ENCODE measurements at regions not wholly inside any gene's neighbourhood (a gene's known extent, or its start where the extent isn't known, plus 50 kb on each side); places are given as distances from the start of the nearest gene placed in this dataset.
A peak's percentile ranks its signal among the peaks of the same experiment; 100 is the strongest.

- no peak for DNase-seq (ENCODE audit: low read depth, low spot score)
- no peak overlapping the region for H3K27ac Mint-ChIP-seq (ENCODE audit: unreplicated experiment)
Observed at GRCh38 chr22:48925450-48925849, 902.2 kb downstream of the BRD1 start.

DNA sequence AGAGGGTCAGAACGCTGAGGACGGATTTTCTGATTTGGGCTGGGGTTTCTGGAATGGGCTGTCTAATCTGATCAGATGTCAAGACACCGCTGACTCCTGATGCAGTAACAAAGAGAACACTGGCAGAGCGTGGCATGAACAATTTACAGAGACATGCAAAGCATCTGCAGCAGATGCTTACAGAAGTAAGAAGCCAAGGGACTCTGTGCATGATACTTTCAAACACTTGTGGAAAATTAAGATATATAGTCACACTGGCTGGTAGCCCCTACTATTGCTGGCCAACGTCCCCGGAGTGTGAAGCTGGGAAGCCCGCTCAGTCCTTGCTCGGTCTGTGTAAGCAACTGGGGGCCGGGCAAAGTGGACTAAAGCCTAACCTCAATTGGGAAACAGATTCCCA lies 903.7 kb downstream of the BRD1 start:
- no peaks in the 10 kb centered on the region for H3K9me3 Mint-ChIP-seq
- no peak for DNase-seq (ENCODE audit: low read depth, low spot score)
- H3K27me3 Mint-ChIP-seq (ENCODE audit: low read depth), result peaks cover 4% of the 10 kb centered on the region
- no peak overlapping the region for H3K4me3 Mint-ChIP-seq
- H3K27ac Mint-ChIP-seq (ENCODE audit: unreplicated experiment), result no peak overlapping the region
- peaks cover 42% of the 10 kb centered on the region for H3K4me1 Mint-ChIP-seq
- TF ChIP-seq, protein P1, sequence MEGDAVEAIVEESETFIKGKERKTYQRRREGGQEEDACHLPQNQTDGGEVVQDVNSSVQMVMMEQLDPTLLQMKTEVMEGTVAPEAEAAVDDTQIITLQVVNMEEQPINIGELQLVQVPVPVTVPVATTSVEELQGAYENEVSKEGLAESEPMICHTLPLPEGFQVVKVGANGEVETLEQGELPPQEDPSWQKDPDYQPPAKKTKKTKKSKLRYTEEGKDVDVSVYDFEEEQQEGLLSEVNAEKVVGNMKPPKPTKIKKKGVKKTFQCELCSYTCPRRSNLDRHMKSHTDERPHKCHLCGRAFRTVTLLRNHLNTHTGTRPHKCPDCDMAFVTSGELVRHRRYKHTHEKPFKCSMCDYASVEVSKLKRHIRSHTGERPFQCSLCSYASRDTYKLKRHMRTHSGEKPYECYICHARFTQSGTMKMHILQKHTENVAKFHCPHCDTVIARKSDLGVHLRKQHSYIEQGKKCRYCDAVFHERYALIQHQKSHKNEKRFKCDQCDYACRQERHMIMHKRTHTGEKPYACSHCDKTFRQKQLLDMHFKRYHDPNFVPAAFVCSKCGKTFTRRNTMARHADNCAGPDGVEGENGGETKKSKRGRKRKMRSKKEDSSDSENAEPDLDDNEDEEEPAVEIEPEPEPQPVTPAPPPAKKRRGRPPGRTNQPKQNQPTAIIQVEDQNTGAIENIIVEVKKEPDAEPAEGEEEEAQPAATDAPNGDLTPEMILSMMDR (conservative IDR thresholded peaks at IDR 0.05), result no peak
- H3K36me3 Mint-ChIP-seq (ENCODE audit: low read depth), result no peaks in the 10 kb centered on the region

More at GRCh38 chr22:48925450-48925849, 902.2 kb downstream of the BRD1 start:
- no peaks in the 10 kb centered on the region for H3K9me3 Mint-ChIP-seq
- TF ChIP-seq, protein P1 (conservative IDR thresholded peaks at IDR 0.05), result no peak
- no peak overlapping the region for H3K4me3 Mint-ChIP-seq
- no peaks in the 10 kb centered on the region for H3K36me3 Mint-ChIP-seq (ENCODE audit: low read depth)
- peaks cover 29% of the 10 kb centered on the region for H3K4me1 Mint-ChIP-seq
- peaks cover 9% of the 10 kb centered on the region for H3K27me3 Mint-ChIP-seq (ENCODE audit: low read depth)

GRCh38 chr22:48923165-48923865 lies 904.4 kb downstream of the BRD1 start:
- DNase-seq (ENCODE audit: low read depth, low spot score), result no peak
- no peak overlapping the region for H3K27ac Mint-ChIP-seq (ENCODE audit: unreplicated experiment)
- no peaks in the 10 kb centered on the region for H3K36me3 Mint-ChIP-seq (ENCODE audit: low read depth)
- no peaks in the 10 kb centered on the region for H3K9me3 Mint-ChIP-seq
- peaks cover 47% of the 10 kb centered on the region for H3K4me1 Mint-ChIP-seq
- TF ChIP-seq, protein P1 (conservative IDR thresholded peaks at IDR 0.05), result no peak
- no peak overlapping the region for H3K4me3 Mint-ChIP-seq
- H3K27me3 Mint-ChIP-seq (ENCODE audit: low read depth), result peaks cover 4% of the 10 kb centered on the region

DNA sequence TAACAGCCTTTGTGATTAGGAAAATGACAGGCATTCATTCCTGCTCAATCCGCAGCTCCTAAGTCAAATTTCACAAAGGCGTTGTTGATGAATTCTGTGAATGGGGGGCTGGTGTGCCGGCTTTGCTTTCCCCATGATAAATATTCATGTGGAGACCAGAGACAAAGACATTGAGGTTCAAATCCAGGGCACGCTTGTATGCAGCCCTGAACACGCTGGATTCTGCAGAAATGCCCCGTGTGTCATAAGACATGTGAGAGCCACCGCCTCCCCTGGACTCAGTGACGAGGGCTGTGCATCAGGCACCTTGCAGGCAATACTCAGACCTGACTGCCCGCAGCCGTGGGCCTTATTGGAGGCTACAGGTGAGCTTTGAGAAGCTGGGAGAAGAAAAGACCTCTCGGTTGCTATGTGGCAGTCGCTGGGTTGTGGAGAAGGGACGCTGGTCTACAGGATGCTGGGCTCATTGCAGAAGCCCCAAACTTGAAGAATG lies 906.2 kb downstream of the BRD1 start:
- Mint-ChIP-seq H3K4me1 (peaks cover 47% of the 10 kb centered on the region), H3K27ac (ENCODE audit: unreplicated experiment) (no peak overlapping the region), H3K9me3 (peaks cover 4% of the 10 kb centered on the region), H3K27me3 (ENCODE audit: low read depth) (peaks cover 2% of the 10 kb centered on the region), H3K36me3 (ENCODE audit: low read depth) (no peaks in the 10 kb centered on the region), H3K4me3 (peak overlapping the region; percentile 35)
- DNase-seq (ENCODE audit: low read depth, low spot score), result no peak
- TF ChIP-seq, protein P1 (conservative IDR thresholded peaks at IDR 0.05), result no peak

DNA sequence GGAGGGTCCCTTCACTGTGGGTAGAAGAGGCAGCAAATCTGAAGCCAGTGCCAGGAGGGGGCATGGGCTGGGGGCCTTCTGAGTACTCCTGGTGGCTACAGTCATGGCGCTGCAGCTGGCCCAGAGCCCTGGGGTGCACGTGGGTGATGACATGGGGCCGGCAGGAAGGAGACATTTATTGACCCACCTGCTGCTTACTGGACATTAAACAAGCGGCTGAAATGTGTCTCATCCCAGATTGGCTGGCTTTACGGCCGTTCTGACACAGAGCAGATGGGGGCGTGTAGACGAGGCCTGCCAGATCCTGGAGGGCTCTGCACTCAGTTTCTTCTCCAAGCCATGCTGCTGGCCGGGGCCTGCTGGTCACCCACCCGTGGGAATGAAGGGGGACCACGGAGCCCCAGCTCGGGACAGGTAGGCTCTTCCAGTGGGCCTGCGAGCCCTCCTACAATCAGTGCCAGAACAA lies 906.9 kb downstream of the BRD1 start:
- Mint-ChIP-seq H3K27ac (ENCODE audit: unreplicated experiment) (no peak overlapping the region), H3K9me3 (peaks cover 4% of the 10 kb centered on the region)
- TF ChIP-seq, protein P1 (conservative IDR thresholded peaks at IDR 0.05), result no peak

More for the DNA sequence above, 906.9 kb downstream of the BRD1 start:
- peaks cover 47% of the 10 kb centered on the region for H3K4me1 Mint-ChIP-seq
- no peak for DNase-seq (ENCODE audit: low read depth, low spot score)
- H3K4me3 Mint-ChIP-seq, result no peak overlapping the region
- no peaks in the 10 kb centered on the region for H3K36me3 Mint-ChIP-seq (ENCODE audit: low read depth)
- H3K27me3 Mint-ChIP-seq (ENCODE audit: low read depth), result peaks cover 2% of the 10 kb centered on the region

Measured in neural crest cell (in vitro differentiated cells).